C4-2B (cell line): ENCODE measurements at regions not wholly inside any gene's neighbourhood (a gene's known extent, or its start where the extent isn't known, plus 50 kb on each side); places are given as distances from the start of the nearest gene placed in this dataset.

Experiments used
- ZFX ChIP-seq: fragments of 450-650 bp; IDR thresholded peaks from 2 replicates; pipeline ENCODE4 v1.6.1; 2017
- TF ChIP-seq, protein P1 (sequence below): fragments of 450-650 bp; conservative IDR thresholded peaks from 2 replicates; pipeline ENCODE4 v1.5.1; 2017; ENCODE audit warnings: mild to moderate bottlenecking

DNA sequence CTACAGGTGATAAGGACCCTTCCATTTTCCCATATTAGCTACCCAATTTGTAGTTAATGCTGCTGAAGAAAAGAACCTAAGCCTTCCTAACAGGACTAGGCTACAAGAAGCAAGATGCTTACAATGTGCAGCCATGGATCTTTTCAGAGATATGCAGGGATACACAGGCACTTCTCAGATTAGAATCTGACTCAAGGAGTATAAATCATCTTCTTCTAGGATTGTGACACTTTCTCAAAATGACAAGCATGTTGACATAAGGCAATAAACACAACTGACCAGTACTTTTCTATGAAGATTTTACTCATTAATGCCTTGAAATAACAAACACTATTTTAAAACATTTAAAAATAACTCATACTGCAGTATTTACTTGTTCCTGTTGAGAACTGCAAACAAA is 127.9 kb upstream of the ACVR2A start:
- TF ChIP-seq, protein P1, sequence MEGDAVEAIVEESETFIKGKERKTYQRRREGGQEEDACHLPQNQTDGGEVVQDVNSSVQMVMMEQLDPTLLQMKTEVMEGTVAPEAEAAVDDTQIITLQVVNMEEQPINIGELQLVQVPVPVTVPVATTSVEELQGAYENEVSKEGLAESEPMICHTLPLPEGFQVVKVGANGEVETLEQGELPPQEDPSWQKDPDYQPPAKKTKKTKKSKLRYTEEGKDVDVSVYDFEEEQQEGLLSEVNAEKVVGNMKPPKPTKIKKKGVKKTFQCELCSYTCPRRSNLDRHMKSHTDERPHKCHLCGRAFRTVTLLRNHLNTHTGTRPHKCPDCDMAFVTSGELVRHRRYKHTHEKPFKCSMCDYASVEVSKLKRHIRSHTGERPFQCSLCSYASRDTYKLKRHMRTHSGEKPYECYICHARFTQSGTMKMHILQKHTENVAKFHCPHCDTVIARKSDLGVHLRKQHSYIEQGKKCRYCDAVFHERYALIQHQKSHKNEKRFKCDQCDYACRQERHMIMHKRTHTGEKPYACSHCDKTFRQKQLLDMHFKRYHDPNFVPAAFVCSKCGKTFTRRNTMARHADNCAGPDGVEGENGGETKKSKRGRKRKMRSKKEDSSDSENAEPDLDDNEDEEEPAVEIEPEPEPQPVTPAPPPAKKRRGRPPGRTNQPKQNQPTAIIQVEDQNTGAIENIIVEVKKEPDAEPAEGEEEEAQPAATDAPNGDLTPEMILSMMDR: no peak
- no peak for TF ChIP-seq ZFX
